Upper lobe of left lung (tissue), 4 donors: ENCODE measurements at regions not wholly inside any gene's neighbourhood (a gene's known extent, or its start where the extent isn't known, plus 50 kb on each side); places are given as distances from the start of the nearest gene placed in this dataset.

Experiments used
- CTCF ChIP-seq, 6 experiments: fragments of 450-650 bp in 4 of 6; fragments of 200-600 bp in 2 of 6; sonication (generic) in 2 of 6; IDR thresholded peaks; one replicate each; pipeline ENCODE4 v1.5.1; 2016 to 2019; ENCODE audit warnings: antibody characterized with exemption in 6 of 6
- POLR2AphosphoS5 ChIP-seq, 2 donors: sonication (generic); formaldehyde crosslinking; IDR thresholded peaks; one replicate each; pipeline ENCODE4 v1.5.1; 2017; ENCODE audit warnings: antibody characterized with exemption in 2 of 2

- no peak for TF ChIP-seq CTCF (IDR thresholded peaks at IDR 0.05)
- TF ChIP-seq POLR2AphosphoS5 (IDR thresholded peaks at IDR 0.05) = no peak
Measured at GRCh38 chr13:73985783-73986182, 148.4 kb downstream of the KLF12 start.
